ENCODE measurements at regions not wholly inside any gene's neighbourhood (a gene's known extent, or its start where the extent isn't known, plus 50 kb on each side); places are given as distances from the start of the nearest gene placed in this dataset.

DNA sequence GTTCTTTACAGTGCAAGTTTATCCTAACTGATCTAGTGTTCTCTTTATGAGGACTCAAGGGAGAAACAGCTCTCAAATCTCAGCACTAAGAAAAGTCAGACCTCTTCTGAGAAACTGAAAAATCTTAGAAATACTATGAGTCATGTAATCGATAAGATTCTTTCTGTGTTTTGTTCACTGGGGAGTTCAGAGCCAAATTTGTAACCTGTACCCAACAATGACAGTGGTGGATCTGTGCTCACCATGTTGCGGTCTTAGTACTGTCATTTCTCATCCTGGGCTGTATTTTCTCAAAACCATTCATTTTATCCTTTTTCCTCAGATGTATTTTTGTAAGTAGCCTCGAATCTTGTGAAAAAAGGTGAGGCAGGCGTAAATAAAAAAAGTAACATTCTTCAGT is 146.4 kb downstream of the ACER2 start:
- no peak for DNase-seq
- 76 to 81% methylated on average over 4 of the region's 4 CpGs for WGBS, 2 donors
- Histone ChIP-seq H3K36me3 (ENCODE audit: control insufficient read depth in 1 of 2, insufficient read depth in 2 of 2, low read length in 1 of 2) (no peaks in the 10 kb centered on the region), H3K4me1 (ENCODE audit: control insufficient read depth in 1 of 2, insufficient read depth in 2 of 2, low read length in 2 of 2) (peaks cover 0 to 2% of the 10 kb centered on the region in 2 donors), H3K27ac (ENCODE audit: low read depth in 1 of 2, low read length in 2 of 2) (no peak overlapping the region), H3K27me3 (ENCODE audit: control insufficient read depth in 1 of 2, insufficient read depth in 2 of 2, low read length in 1 of 2) (no peaks in the 10 kb centered on the region), H3K4me3 (ENCODE audit: low read length in 2 of 2) (no peak overlapping the region), H3K9me3 (ENCODE audit: control insufficient read depth, low read length) (no peaks in the 10 kb centered on the region)
- no peak for ATAC-seq (ENCODE audit: low FRiP score)
- intact Hi-C loops (cut with DNase I), result no loop called here

DNA sequence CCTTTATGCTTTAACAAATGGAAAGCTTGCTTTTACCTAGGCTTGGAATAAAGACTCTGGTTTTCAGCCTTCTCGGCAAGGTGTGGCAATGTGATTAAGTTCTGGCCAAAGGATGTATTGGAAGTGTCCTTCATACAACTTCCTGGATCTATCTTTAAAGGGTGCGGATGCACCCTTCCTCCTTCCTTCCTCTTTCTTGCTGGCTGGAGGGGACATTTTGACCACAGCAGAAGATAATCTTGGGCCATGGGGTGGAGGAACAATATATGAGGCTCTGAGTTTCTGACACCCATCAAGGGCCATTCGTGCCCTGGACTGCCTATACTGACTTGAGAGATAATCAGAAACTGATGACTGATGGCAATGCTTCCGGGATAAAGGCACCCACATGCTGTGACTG is 145.7 kb downstream of the ACER2 start:
- ATAC-seq (ENCODE audit: low FRiP score), result no peak
- Histone ChIP-seq H3K27ac (ENCODE audit: low read depth in 1 of 2, low read length in 2 of 2) (no peak overlapping the region), H3K36me3 (ENCODE audit: control insufficient read depth in 1 of 2, insufficient read depth in 2 of 2, low read length in 1 of 2) (no peaks in the 10 kb centered on the region), H3K4me1 (ENCODE audit: control insufficient read depth in 1 of 2, insufficient read depth in 2 of 2, low read length in 2 of 2) (peaks cover 0 to 2% of the 10 kb centered on the region in 2 donors), H3K4me3 (ENCODE audit: low read length in 2 of 2) (no peak overlapping the region), H3K27me3 (ENCODE audit: control insufficient read depth in 1 of 2, insufficient read depth in 2 of 2, low read length in 1 of 2) (no peaks in the 10 kb centered on the region), H3K9me3 (ENCODE audit: control insufficient read depth, low read length) (peaks cover under 1% of the 10 kb centered on the region)
- 76 to 78% methylated on average over 4 of the region's 4 CpGs for WGBS, 2 donors
- DNase-seq, result no peak
- intact Hi-C loops (cut with DNase I), result no loop called here

DNA sequence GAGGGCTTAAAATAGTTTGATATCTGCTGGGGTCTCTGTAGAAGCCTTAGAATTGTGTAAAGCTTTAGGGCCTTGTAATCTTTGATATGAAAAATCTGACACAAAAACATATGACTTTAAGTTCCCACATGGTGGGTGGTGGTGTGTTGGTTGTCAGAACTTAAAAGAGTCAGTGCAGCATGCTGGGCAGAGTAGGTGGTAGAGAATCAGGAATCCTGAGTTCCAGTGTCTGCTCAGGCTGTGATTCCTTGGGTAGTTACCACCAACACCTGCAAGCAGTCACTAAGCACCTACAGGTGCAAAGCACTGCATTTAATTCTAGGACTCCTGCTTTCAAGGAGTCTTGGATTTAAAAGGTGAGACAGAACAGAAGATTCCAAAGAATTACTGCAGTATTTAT is 144.6 kb downstream of the ACER2 start:
- peaks cover 0 to 2% of the 10 kb centered on the region in 2 donors for H3K4me1 ChIP-seq (ENCODE audit: control insufficient read depth in 1 of 2, insufficient read depth in 2 of 2, low read length in 2 of 2)
- no peak overlapping the region for H3K27ac ChIP-seq (ENCODE audit: low read depth in 1 of 2, low read length in 2 of 2)
- no peak for DNase-seq
- intact Hi-C loops (cut with DNase I), result no loop called here
- no peaks in the 10 kb centered on the region for H3K27me3 ChIP-seq (ENCODE audit: control insufficient read depth in 1 of 2, insufficient read depth in 2 of 2, low read length in 1 of 2)
- H3K9me3 ChIP-seq (ENCODE audit: control insufficient read depth, low read length), result peaks cover 3% of the 10 kb centered on the region
- H3K36me3 ChIP-seq (ENCODE audit: control insufficient read depth in 1 of 2, insufficient read depth in 2 of 2, low read length in 1 of 2), result no peaks in the 10 kb centered on the region
- no peak overlapping the region for H3K4me3 ChIP-seq (ENCODE audit: low read length in 2 of 2)
- ATAC-seq (ENCODE audit: low FRiP score), result no peak

DNA sequence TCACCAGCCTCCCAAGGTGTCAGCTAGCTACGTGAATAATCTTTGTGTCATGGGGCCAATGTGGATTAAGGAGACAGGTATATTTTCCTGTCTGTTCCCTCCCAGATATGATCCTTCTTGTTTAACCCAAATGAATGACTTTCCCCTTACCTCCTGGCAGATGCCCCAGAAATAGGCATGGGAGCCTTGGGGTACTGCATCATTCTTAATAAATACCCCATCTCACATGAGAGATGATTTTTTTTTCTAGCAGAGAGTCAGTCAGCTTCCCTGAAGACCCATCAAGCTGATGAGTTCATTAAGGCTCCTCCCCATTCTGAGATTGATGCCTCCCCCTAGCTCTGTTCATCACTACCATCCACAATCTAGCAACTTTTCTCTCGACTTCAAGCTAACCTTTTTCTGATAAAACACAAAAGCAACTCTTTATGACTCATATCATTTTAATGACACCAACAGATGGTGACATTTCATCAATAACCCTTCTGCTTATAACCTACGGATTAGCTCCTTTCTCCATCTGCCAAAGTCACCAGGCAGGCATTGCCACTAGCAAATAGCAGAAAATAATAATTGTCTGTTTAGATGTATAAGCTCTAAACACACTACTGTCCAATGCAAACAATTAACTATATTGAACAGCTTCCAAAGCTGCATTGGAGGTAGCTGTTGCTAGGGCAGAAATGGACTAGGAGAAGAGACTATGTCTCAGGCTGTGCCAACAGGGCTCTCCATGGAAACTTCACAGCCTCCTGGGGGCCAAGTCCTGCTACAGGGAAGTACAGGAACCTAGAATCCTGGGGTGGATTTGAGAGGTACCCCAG is 143.7 kb downstream of the ACER2 start:
- no peaks in the 10 kb centered on the region for H3K36me3 ChIP-seq (ENCODE audit: control insufficient read depth in 1 of 2, insufficient read depth in 2 of 2, low read length in 1 of 2)
- peaks cover 0 to 2% of the 10 kb centered on the region in 2 donors for H3K4me1 ChIP-seq (ENCODE audit: control insufficient read depth in 1 of 2, insufficient read depth in 2 of 2, low read length in 2 of 2)
- H3K4me3 ChIP-seq (ENCODE audit: low read length in 2 of 2), result no peak overlapping the region
- ATAC-seq (ENCODE audit: low FRiP score) (no peak), DNase-seq (no peak)
- WGBS, 2 donors, result 62 to 64% methylated on average over 3 of the region's 3 CpGs
- intact Hi-C loops (cut with DNase I), result no loop called here
- H3K27me3 ChIP-seq (ENCODE audit: control insufficient read depth in 1 of 2, insufficient read depth in 2 of 2, low read length in 1 of 2), result no peaks in the 10 kb centered on the region
- peaks cover 3% of the 10 kb centered on the region for H3K9me3 ChIP-seq (ENCODE audit: control insufficient read depth, low read length)
- H3K27ac ChIP-seq (ENCODE audit: low read depth in 1 of 2, low read length in 2 of 2), result no peak overlapping the region

DNA sequence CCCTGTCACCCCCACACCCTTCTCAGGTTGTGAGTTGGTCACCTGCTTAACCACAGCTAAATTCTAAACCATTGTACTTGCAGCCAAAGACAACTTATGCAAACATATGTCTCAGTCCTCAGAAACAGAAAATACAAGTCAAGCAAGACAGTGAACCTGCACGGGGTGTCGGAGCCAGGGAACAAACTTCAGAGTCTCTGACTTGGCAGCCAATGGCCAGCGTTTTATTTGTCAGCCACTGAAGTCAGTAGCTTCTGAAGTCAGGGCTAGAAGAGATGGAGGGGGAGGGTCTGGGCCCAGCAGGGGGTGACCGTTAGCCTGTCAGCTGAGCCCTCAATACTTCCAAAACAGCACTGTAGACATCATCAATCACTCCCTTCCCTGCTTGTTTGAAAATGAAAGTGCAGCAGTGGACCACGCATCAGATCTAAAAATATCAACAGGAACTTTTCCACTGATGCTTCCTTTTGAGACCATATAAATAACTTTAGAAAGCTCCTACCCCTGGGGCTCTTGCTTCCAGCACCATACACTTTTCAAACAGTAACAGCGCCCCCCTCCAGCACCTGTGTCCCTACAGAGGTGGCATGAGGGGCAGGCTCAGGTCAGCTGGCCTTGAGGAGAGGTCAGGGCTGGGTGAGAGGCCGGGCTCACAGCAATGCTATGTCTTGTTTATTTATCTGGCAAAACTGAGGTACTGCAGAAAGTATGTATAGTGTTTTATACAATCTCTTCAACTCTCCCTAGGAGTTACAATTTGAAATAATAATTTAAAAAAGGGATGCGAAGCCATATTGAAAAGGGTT is 142.5 kb downstream of the ACER2 start:
- DNase-seq (no peak), ATAC-seq (ENCODE audit: low FRiP score) (no peak)
- H3K9me3 ChIP-seq (ENCODE audit: control insufficient read depth, low read length), result peaks cover 3% of the 10 kb centered on the region
- intact Hi-C loops (cut with DNase I), result no loop called here
- peaks cover 0 to 2% of the 10 kb centered on the region in 2 donors for H3K4me1 ChIP-seq (ENCODE audit: control insufficient read depth in 1 of 2, insufficient read depth in 2 of 2, low read length in 2 of 2)
- H3K4me3 ChIP-seq (ENCODE audit: low read length in 2 of 2), result no peak overlapping the region
- no peaks in the 10 kb centered on the region for H3K36me3 ChIP-seq (ENCODE audit: control insufficient read depth in 1 of 2, insufficient read depth in 2 of 2, low read length in 1 of 2)
- H3K27me3 ChIP-seq (ENCODE audit: control insufficient read depth in 1 of 2, insufficient read depth in 2 of 2, low read length in 1 of 2), result no peaks in the 10 kb centered on the region
- 14% methylated on average over 8 of the region's 8 CpGs for WGBS, 2 donors
- H3K27ac ChIP-seq (ENCODE audit: low read depth in 1 of 2, low read length in 2 of 2), result no peak overlapping the region

DNA sequence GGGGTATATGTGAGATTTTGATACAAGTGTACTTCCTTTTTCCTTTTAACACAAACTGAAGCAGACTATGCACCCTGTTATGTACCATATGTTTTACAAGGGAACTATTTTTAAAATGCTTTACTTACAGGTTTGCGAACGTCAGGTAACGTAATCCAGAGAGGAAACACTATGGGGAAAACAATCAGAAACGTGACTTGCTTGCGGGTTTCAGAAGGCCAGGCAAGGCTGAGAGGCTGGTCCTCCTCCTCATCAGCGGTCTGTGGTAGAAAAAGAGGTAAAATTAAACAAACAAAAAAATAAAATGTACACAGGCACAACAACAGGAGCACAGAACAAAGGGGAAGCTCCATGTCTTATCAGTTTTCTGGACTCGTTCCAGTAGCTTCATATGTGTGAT is 141.2 kb downstream of the ACER2 start:
- intact Hi-C loops (cut with DNase I), result no loop called here
- Histone ChIP-seq H3K4me3 (ENCODE audit: low read length in 2 of 2) (no peak overlapping the region), H3K27ac (ENCODE audit: low read depth in 1 of 2, low read length in 2 of 2) (no peak overlapping the region), H3K9me3 (ENCODE audit: control insufficient read depth, low read length) (peaks cover 3% of the 10 kb centered on the region), H3K4me1 (ENCODE audit: control insufficient read depth in 1 of 2, insufficient read depth in 2 of 2, low read length in 2 of 2) (peaks cover 0 to 2% of the 10 kb centered on the region in 2 donors), H3K36me3 (ENCODE audit: control insufficient read depth in 1 of 2, insufficient read depth in 2 of 2, low read length in 1 of 2) (no peaks in the 10 kb centered on the region), H3K27me3 (ENCODE audit: control insufficient read depth in 1 of 2, insufficient read depth in 2 of 2, low read length in 1 of 2) (no peaks in the 10 kb centered on the region)
- ATAC-seq (ENCODE audit: low FRiP score) (no peak), DNase-seq (no peak)
- 79 to 84% methylated on average over 7 of the region's 7 CpGs for WGBS, 2 donors

DNA sequence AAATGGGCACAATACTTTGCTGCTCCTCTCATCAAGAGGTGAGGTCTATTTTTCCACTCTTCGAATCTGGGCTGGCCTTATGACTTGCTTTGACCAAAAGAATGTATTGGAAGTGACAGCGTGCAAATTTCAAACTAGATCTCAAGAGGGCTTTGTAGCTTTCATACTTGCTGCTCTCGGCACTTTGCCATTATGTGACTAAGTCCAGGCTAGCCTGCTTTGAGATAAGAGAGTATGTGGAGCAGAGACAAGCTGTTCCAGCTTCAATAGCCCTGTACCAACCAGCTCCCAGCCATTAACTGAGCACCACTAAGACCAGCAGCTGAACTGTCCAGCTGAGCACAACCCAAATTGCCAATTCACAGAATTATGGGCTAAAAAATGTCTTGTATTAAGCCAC is 124.6 kb downstream of the ACER2 start:
- Histone ChIP-seq H3K27ac (ENCODE audit: low read depth in 1 of 2, low read length in 2 of 2) (no peak overlapping the region), H3K36me3 (ENCODE audit: control insufficient read depth in 1 of 2, insufficient read depth in 2 of 2, low read length in 1 of 2) (no peaks in the 10 kb centered on the region), H3K9me3 (ENCODE audit: control insufficient read depth, low read length) (no peaks in the 10 kb centered on the region), H3K4me1 (ENCODE audit: control insufficient read depth in 1 of 2, insufficient read depth in 2 of 2, low read length in 2 of 2) (no peaks in the 10 kb centered on the region), H3K4me3 (ENCODE audit: low read length in 2 of 2) (no peak overlapping the region), H3K27me3 (ENCODE audit: control insufficient read depth in 1 of 2, insufficient read depth in 2 of 2, low read length in 1 of 2) (no peaks in the 10 kb centered on the region)
- intact Hi-C loops (cut with DNase I), result no loop called here
- DNase-seq (no peak), ATAC-seq (ENCODE audit: low FRiP score) (no peak)
- WGBS, 2 donors, result 58 to 61% methylated on average over 3 of the region's 3 CpGs

DNA sequence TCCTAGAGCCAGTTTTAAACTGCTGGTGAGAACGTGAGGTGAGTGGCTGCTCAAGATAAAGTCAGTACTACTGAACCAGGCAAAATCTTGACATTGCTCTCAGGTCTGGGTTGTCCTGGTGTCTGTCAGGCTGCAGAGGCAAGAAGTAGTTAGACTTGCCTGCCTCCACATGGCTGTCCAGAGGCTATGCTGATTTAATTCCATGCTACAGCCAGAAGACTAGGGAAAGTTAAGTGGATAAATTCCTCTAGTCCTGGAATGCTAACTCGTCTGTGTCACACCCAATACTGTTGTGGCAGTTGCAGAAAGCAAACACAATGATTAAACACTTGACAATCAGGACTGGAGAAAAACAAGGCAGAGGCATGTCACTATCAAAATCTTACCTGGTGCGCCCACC is 118.9 kb downstream of the ACER2 start:
- H3K9me3 ChIP-seq (ENCODE audit: control insufficient read depth, low read length), result no peaks in the 10 kb centered on the region
- H3K4me3 ChIP-seq (ENCODE audit: low read length in 2 of 2), result no peak overlapping the region
- no peak for ATAC-seq (ENCODE audit: low FRiP score)

DNA sequence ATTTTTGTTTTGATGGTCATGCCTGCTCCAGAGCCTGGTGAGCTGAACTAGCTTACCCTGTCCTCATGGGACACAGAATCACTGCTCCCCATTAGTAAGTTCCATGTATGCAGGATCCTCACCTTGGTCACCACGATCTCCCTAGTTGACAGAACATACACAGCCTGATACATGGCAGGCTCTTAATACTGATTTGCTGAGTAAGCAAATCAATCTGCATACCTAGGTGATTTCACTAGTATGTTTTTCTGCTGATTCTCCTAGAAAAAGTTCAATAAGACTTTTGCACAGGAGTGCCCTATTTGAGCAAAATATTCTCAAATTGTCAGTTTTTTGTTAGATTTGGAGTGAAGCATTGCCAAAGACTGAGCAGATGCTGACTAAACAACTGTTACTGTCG is 113.7 kb downstream of the ACER2 start:
- Histone ChIP-seq H3K9me3 (ENCODE audit: control insufficient read depth, low read length) (no peaks in the 10 kb centered on the region), H3K27me3 (ENCODE audit: control insufficient read depth in 1 of 2, insufficient read depth in 2 of 2, low read length in 1 of 2) (peaks cover 0 to 6% of the 10 kb centered on the region in 2 donors), H3K27ac (ENCODE audit: low read depth in 1 of 2, low read length in 2 of 2) (no peak overlapping the region), H3K4me3 (ENCODE audit: low read length in 2 of 2) (no peak overlapping the region), H3K4me1 (ENCODE audit: control insufficient read depth in 1 of 2, insufficient read depth in 2 of 2, low read length in 2 of 2) (no peaks in the 10 kb centered on the region), H3K36me3 (ENCODE audit: control insufficient read depth in 1 of 2, insufficient read depth in 2 of 2, low read length in 1 of 2) (no peaks in the 10 kb centered on the region)
- 52 to 54% methylated on average over 2 of the region's 2 CpGs for WGBS, 2 donors
- DNase-seq, result no peak
- ATAC-seq (ENCODE audit: low FRiP score), result no peak
- intact Hi-C loops (cut with DNase I), result no loop called here

More for the DNA sequence above, 118.9 kb downstream of the ACER2 start:
- Histone ChIP-seq H3K36me3 (ENCODE audit: control insufficient read depth in 1 of 2, insufficient read depth in 2 of 2, low read length in 1 of 2) (no peaks in the 10 kb centered on the region), H3K27ac (ENCODE audit: low read depth in 1 of 2, low read length in 2 of 2) (no peak overlapping the region), H3K27me3 (ENCODE audit: control insufficient read depth in 1 of 2, insufficient read depth in 2 of 2, low read length in 1 of 2) (no peaks in the 10 kb centered on the region), H3K4me1 (ENCODE audit: control insufficient read depth in 1 of 2, insufficient read depth in 2 of 2, low read length in 2 of 2) (no peaks in the 10 kb centered on the region)
- DNase-seq, result no peak
- intact Hi-C loops (cut with DNase I), result no loop called here
- 58 to 59% methylated on average over 3 of the region's 3 CpGs for WGBS, 2 donors

Data from aorta (tissue), 5 donors.